ENCODE measurements at regions not wholly inside any gene's neighbourhood (a gene's known extent, or its start where the extent isn't known, plus 50 kb on each side); places are given as distances from the start of the nearest gene placed in this dataset.

DNA sequence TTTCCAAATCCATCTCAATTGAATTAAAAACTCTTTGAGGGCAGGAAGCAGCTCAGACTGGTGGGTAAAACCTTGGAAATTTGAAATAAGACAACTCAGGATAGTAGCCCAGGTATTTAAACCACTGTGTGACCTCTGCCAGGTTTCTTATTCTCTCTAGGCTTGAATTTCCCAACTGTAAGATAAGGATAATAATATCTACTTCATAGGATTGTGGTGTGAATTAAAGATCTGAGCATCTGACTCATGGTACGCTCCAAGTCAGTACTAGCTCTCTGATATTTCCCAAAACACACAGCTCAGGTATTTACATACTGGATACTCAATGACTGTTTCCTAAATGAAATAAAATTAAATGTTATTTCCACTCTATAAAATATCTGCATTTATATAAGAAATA, 337.2 kb downstream of the LTN1 start:
- no peak for DNase-seq (ENCODE audit: low read depth)

DNA sequence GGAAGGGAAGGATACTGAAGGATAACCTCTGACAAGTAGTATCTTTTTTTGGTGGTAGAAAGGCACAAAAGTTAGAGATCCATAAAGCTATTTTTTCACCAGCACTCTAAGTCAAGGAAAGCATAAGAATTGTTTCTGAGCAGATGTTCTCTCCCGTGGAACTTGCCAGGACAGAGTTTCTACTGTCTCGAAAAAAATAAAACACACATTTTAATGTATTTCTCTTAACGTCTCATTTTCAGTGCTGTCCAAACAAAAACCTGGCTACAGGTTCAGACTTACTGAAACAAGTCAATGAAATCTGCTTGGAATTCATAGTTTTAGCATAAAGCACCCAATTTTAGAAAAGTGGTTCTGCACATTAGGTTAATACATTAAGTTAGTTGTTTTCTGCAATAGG, 338.3 kb downstream of the LTN1 start:
- no peak for DNase-seq (ENCODE audit: low read depth)

- DNase-seq (ENCODE audit: low read depth): no peak
Observed at GRCh38 chr21:28644762-28645161, 347.9 kb downstream of the LTN1 start.

DNA sequence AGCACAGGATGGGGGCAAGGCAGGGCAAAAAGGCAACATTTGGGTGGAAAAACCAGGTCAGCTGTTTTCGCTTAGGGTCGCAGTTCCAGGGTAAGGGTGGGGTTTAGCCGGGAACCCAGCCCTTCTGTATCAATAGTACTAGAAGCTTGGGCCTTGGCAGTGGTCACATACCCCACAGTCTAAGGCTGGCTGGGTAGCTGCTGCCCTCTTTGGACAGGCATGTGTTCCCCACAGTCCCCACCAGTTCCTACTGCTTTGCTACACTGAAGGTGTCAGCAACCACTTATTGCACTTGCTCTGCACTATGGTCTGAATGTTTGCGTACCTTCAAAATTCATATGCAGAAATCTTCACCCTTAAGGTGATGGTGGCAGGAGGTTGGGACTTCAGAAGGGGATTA, 349.8 kb downstream of the LTN1 start:
- DNase-seq (ENCODE audit: low read depth): no peak

DNA sequence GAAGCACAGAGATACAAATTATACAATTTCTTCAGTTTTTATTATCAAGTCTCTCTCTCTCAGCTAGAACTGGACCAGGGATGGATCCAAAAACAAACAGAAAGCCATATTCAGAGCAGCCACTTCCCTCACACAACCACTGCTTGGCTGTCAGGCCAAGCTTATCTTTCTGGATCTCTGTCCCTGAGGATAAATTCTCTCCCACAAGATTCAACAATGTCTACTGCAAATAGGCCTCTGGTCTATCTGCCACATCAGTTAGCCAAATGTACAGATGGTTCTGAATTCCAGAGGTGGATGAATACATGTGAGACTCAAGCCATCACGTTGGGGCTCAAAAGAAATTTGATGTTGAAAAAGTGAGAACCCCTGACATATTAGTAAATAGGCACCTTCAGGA, 350.9 kb downstream of the LTN1 start:
- DNase-seq (ENCODE audit: low read depth): no peak

DNA sequence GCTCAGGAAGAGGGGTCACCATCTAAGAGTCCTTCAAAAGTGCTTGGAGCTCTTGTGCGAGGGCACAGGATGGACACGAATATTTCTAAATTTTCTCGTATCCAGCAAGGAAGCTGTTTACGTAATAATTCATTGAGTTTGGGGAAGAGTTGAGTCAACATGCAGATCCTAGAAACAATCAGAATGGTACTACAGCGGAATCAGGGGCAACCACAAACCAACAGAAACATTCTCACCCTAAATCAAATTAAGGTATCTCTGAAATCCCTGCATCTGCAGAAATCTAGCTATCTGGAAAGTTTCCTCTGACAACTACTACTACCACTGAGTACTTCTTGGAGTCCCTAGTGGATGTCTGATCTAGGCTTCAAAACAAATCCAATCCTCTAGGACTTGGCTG, 352.4 kb downstream of the LTN1 start:
- DNase-seq (ENCODE audit: low read depth): no peak

- no peak for DNase-seq (ENCODE audit: low read depth)
Observed at GRCh38 chr21:28639737-28640136, 352.9 kb downstream of the LTN1 start.

GRCh38 chr21:28636752-28637691, 355.7 kb downstream of the LTN1 start:
- peak; percentile 94 for DNase-seq (ENCODE audit: low read depth)

- no peak for DNase-seq (ENCODE audit: low read depth)
Observed at GRCh38 chr21:28635541-28635940, 357.1 kb downstream of the LTN1 start.

GRCh38 chr21:28633839-28634555, 358.7 kb downstream of the LTN1 start:
- peak; percentile 70 for DNase-seq (ENCODE audit: low read depth)

DNA sequence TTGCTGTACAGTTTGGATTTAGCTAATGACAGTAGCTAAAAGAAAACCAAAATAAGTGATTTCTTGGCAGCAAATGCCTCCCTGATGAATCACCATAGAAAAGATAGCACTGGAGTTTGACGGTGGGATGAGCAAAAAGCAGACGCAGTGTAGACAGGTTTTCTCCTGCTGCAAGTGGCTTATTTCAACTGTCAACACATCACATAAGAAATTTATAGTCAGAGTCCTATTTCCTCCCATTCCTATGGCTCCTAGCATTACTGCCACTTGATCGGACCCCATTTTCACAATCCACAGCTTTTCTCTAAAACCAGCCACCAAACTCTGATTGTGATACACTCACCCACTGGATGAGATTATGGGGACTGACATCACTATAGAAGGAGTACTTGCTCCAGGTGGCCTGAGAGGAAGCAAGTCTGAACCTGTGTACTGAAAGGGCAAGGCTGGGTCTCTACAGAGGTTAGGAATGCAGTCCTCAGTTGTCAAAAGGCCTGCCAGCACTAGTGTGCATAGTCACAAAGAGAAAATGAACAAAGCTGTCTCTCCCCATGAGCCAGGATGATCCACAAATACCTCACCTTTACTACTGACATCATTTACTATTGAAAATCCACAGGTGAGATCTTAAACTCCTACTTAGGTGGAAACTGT, 359.8 kb downstream of the LTN1 start:
- DNase-seq (ENCODE audit: low read depth): peak; percentile 67

GRCh38 chr21:28627691-28628090, 365.0 kb downstream of the LTN1 start:
- peak; percentile 10 for DNase-seq (ENCODE audit: low read depth)

- no peak for DNase-seq (ENCODE audit: low read depth)
Observed at GRCh38 chr21:28627261-28627660, 365.4 kb downstream of the LTN1 start.

DNA sequence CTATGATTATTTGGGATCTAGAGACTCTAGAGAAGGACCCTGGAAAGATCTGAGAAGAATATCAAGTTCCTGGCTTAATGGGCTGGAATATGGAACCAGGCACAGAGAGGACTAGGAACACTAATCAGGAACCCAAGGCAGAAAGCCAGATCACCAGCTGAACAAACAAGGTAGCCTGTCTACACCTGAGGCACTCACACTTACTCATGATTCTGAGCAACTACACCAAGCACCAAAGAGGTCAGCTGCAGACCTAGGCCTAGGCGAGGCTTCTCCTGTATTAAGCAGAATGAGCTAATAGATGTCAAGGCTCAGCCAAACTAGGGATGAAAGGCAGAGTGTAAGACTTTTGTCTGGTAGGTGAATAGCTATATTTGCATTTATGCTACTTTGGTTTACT, 368.1 kb downstream of the LTN1 start:
- DNase-seq (ENCODE audit: low read depth): no peak

DNA sequence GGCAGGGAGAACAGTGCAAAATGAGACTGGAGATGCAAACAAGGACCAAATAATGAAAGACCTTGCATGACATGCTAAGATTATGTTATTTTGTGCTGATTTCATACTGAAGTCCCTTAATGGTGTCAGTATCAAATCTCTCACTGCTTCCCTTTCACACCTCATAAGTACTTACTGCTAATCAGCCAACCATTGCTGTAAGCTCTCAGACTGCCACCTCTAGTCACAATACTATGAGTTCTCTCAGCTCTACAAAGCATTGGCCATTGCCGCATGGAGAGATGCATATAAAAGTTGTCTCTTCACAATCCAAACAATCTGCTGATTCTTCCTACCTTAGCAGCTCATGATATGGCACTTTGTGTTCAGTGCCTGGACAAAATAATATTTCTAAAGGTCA, 375.4 kb downstream of the LTN1 start:
- DNase-seq (ENCODE audit: low read depth): no peak

GRCh38 chr21:28615276-28615675, 377.4 kb downstream of the LTN1 start:
- peak; percentile 53 for DNase-seq (ENCODE audit: low read depth)

GRCh38 chr21:28614791-28615190, 377.9 kb downstream of the LTN1 start:
- no peak for DNase-seq (ENCODE audit: low read depth)

GRCh38 chr21:28608646-28609045, 384.0 kb downstream of the LTN1 start:
- DNase-seq (ENCODE audit: low read depth): peak; percentile 29

- no peak for DNase-seq (ENCODE audit: low read depth)
Observed at GRCh38 chr21:28607545-28607944, 385.1 kb downstream of the LTN1 start.

GRCh38 chr21:28604946-28605537, 387.6 kb downstream of the LTN1 start:
- DNase-seq (ENCODE audit: low read depth): no peak

DNA sequence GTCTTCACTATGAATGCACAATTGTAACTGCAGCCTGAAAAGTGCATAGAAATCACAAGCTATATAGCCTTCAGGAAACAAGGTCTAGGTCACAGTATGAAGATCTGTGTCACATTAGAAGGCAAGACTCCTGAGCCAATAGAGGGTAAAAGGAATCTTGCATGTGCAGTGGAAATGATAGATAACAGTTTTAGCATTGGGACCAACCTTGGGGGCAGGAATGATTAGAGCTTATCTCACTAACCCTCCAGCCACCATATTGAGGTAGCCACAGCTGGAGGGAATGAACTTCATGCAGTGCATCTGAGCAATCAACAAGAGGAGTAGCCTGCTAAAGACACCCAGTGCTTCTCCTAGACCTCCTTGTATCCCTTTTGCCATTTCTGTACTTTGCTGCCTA, 390.1 kb downstream of the LTN1 start:
- DNase-seq (ENCODE audit: low read depth): no peak

GRCh38 chr21:28598214-28598613, 394.5 kb downstream of the LTN1 start:
- DNase-seq (ENCODE audit: low read depth): no peak
